Activated T-helper 1 cell treated with anti-CD3 and anti-CD28 coated beads, Interleukin-12 subunit alpha, Interleukin-12 subunit beta, Interleukin-2, Interleukin-4 antibody, amounts not matched to agents 30 ng/mL and 10 ng/mL and 1 ng/mL, durations not matched to agents 14 hours and 24 hours and 36 hours (primary cell): ENCODE measurements at regions not wholly inside any gene's neighbourhood (a gene's known extent, or its start where the extent isn't known, plus 50 kb on each side); places are given as distances from the start of the nearest gene placed in this dataset.

Experiments used
- DNase-seq: peaks from one replicate; pipeline ENCODE4 v3.0.0; 2021; ENCODE audit warnings: low spot score
- H3K27ac Mint-ChIP-seq: one replicate; pipeline ENCODE4 v1.8.0; 2021; ENCODE audit warnings: mild to moderate bottlenecking, mixed read lengths
- H3K27me3 Mint-ChIP-seq: one replicate; pipeline ENCODE4 v1.8.0; 2022; ENCODE audit warnings: mild to moderate bottlenecking, moderate library complexity, mixed read lengths; ENCODE audit not compliant: insufficient read depth
- H3K36me3 Mint-ChIP-seq: one replicate; pipeline ENCODE4 v1.8.0; 2021; ENCODE audit warnings: low read depth, mixed read lengths
- H3K4me1 Mint-ChIP-seq: one replicate; pipeline ENCODE4 v1.8.0; 2021; ENCODE audit warnings: low read depth, mixed read lengths
- H3K4me3 Mint-ChIP-seq: one replicate; pipeline ENCODE4 v1.8.0; 2021; ENCODE audit warnings: mild to moderate bottlenecking, moderate library complexity, mixed read lengths
- H3K9me3 Mint-ChIP-seq: one replicate; pipeline ENCODE4 v1.8.0; 2021; ENCODE audit warnings: mixed read lengths
- intact Hi-C: fragments of 100-400 bp; cut with micrococcal nuclease; formaldehyde crosslinking; loops from one replicate; pipeline ENCODE4 v1.15.1; 2024

DNA sequence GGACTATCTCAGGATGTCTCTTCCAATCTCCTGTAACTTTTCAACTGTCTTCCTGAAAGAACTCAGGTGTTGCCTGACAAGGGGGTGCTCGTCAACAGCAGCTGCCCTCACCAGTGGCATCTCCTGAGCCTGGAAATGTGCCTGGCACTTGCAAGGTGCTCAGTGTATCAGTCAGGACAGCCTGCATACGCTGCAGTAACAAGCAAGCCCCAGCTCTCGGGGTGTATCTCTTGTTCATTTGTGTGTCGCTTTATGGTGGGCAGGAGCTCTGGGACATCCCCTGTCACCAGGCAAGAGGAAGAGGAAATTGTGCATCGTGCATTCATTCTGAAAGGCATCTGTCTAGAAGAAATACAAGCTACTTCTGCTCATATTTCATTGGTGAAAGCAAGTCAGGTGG, 263.1 kb downstream of the DCDC2C start:
- Mint-ChIP-seq H3K27ac (no peak overlapping the region), H3K36me3 (no peaks in the 10 kb centered on the region), H3K27me3 (no peaks in the 10 kb centered on the region), H3K9me3 (no peaks in the 10 kb centered on the region), H3K4me1 (no peaks in the 10 kb centered on the region), H3K4me3 (no peak overlapping the region)
- intact Hi-C loops: no loop called here
- no peak for DNase-seq

DNA sequence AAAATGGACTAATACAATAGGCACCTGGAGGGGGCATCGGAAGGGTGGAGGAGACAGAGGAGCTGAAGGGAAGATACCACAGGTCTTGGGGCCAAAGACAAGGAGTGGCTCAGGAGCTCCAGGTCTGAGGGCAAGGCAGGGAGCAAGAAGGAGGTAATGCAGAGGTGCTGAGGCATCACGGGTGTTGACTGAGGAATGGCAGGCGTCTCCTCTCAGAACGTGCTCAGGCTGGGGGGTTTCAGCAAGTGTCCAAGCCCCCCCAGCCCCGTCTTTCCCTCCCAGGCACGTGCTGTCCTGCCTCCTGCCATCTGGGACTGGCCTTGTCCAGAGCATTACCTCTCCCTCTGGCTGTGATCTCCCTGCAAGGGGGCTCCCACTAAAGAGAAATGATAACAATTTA, 265.4 kb downstream of the DCDC2C start:
- Mint-ChIP-seq H3K36me3 (no peaks in the 10 kb centered on the region), H3K27ac (no peak overlapping the region), H3K4me3 (no peak overlapping the region), H3K27me3 (no peaks in the 10 kb centered on the region), H3K9me3 (no peaks in the 10 kb centered on the region), H3K4me1 (no peaks in the 10 kb centered on the region)
- intact Hi-C loops: no loop called here
- DNase-seq: no peak

DNA sequence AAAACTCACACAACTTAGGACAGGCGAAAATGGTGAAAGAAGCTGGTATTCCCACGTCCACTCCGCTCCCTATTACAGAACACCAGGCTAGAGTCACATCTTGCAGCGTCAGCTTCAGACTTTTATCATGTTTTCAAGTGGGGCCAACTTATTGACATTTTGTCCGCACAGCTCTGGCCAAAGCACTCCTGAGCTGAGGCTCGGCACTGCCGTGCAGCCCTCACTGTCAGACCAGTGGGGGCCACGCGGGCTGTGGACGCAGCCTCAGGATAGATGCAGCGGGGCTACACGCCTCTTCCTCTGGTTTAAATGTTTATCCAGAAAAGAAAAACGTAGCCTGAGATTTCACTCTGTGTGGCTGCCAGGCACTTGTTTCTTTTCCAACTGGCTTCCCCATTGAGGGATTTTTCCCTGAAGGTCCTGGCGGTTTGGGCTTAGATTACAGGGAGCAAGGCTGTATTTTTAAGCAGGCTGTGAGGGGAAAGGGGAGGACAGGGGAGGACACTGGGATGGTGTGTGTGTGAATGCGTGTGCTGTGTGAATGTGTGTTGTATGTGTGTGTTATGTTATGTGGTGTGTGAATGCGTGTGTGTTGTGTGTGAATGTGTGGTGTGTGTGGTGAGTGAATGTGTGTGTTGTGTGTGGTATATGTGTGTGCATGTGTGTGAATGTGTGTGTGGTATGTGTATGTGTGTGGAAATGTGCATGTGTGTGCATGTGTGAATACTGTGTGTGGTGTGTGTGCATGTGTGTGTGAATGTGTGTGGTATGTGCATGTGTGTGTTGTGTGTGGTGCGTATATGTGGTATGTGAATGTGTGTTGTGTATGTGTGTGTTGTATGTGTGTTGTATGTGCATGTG, 267.6 kb downstream of the DCDC2C start:
- no peaks in the 10 kb centered on the region for H3K4me1 Mint-ChIP-seq
- no peaks in the 10 kb centered on the region for H3K36me3 Mint-ChIP-seq
- no peak for DNase-seq
- H3K4me3 Mint-ChIP-seq: no peak overlapping the region
- H3K27ac Mint-ChIP-seq: no peak overlapping the region
- H3K9me3 Mint-ChIP-seq: no peaks in the 10 kb centered on the region
- no peaks in the 10 kb centered on the region for H3K27me3 Mint-ChIP-seq
- intact Hi-C loops: no loop called here

DNA sequence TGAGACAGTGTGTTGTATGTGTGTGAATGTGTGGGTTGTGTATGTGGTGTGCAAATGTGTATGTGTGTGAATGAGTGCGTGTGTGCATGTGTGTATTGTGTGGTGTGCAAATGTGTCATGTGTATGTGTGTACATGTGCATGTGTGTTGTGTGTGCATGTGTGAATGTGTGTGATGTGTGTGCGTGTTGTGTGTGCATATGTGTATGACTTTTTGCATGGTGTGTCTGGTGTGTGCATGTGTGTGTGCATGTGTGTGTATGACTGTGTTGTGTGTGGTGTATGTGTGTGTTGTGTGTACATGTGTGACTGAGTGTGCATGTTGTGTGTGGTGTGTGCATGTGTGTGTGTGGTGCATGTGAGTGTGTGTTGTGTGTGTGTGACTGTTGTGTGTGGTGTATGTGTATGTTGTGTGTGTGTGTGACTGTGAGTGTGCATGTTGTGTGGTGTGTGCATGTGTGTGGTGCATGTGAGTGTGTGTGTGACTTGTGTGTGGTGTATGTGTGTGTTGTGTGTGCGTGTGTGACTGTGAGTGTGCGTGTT, 268.3 kb downstream of the DCDC2C start:
- Mint-ChIP-seq H3K36me3 (no peaks in the 10 kb centered on the region), H3K27ac (no peak overlapping the region), H3K4me3 (no peak overlapping the region), H3K4me1 (no peaks in the 10 kb centered on the region), H3K27me3 (no peaks in the 10 kb centered on the region), H3K9me3 (no peaks in the 10 kb centered on the region)
- intact Hi-C loops: no loop called here
- DNase-seq: no peak

DNA sequence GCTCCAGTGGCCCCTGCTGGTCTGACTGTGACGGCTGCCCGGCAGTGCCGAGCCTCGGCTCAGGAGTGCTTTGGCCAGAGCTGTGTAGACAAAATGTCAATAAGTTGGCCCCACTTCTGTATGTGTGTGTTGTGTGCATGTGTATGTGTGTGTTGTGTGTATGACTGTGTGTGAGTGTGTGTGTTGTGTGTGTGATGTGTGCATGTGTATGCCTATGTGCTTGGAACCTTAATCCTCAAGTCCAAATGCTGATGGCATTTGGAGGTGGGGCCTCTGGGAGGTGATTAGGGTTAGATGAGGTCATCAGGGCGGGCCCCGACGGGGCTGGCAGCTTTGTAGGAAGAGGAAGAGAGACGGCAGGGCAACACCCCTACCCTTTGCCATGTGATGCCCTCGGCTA, 269.0 kb downstream of the DCDC2C start:
- H3K9me3 Mint-ChIP-seq: no peaks in the 10 kb centered on the region

DNA sequence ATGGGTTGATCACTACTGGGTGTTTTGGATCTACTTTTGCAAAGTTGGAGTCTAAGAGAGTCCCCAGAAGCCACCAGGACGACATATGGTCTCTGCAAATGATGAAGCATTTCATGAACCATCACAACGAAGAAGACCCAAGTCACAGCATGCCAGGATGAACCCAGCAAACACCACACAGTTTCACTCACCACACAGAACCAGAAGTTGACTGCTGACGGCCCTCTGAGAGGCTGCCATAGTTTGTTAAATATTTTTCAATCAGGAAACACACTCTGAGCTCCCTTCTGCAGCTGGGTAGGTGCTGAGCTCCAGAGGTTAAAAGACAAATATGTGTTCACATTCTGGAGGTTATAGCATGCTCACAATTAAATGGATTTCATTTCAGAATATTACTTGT, 271.4 kb downstream of the DCDC2C start:
- Mint-ChIP-seq H3K27me3 (no peaks in the 10 kb centered on the region), H3K4me1 (no peaks in the 10 kb centered on the region), H3K36me3 (no peaks in the 10 kb centered on the region), H3K9me3 (no peaks in the 10 kb centered on the region), H3K4me3 (no peak overlapping the region), H3K27ac (no peak overlapping the region)
- intact Hi-C loops: no loop called here
- DNase-seq: no peak

More for the DNA sequence above, 269.0 kb downstream of the DCDC2C start:
- intact Hi-C loops: no loop called here
- Mint-ChIP-seq H3K4me3 (no peak overlapping the region), H3K36me3 (no peaks in the 10 kb centered on the region), H3K4me1 (no peaks in the 10 kb centered on the region), H3K27me3 (no peaks in the 10 kb centered on the region), H3K27ac (no peak overlapping the region)
- no peak for DNase-seq

DNA sequence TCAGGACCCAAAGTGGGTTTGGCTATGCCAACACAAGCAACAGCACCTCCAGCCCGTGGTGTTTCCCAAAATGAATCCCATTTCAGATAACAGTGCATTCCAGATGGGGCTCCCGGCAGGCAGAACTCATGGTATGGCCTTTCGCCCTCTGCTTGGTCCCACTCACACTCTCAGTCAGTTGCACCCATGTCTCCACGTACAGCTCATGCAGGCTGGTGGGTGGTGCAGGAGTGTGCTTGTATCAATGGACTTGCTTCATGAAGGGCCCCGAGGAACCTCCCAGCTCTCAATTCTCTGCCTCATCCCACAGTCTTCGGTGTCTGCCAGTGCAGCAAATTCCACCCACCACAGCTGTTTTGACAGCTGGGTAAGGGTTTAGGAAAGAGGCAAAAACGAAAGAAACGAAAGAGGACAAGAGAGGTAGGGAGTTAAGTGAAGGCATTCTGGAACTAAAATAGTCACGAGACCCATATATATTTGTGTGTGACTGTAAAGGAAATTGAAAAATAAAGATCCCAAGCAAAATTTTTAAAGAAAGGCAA, 278.1 kb downstream of the DCDC2C start:
- intact Hi-C loops: no loop called here
- Mint-ChIP-seq H3K4me1 (no peaks in the 10 kb centered on the region), H3K9me3 (no peaks in the 10 kb centered on the region), H3K4me3 (no peak overlapping the region), H3K27me3 (peaks cover 2% of the 10 kb centered on the region), H3K36me3 (no peaks in the 10 kb centered on the region), H3K27ac (no peak overlapping the region)
- DNase-seq: no peak

DNA sequence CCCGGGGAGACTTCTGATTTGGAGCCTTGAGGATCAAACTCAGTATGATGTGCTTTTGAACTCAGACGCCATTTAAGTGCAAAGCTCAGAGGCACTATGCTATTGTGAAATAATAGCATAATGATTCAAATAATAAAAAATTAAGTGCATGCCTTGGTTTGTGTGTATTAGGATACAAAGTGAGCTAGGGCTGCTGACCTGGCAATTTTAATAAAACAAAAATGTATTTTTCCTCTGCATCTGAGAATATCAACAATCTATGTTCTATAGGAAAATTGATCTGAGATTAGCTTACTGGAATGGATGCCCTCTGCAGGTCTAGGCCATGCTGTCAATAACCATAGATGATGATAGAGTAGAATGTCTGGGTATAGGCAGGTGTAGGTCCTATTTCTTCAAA, 278.8 kb downstream of the DCDC2C start:
- Mint-ChIP-seq H3K27ac (no peak overlapping the region), H3K4me1 (no peaks in the 10 kb centered on the region), H3K36me3 (no peaks in the 10 kb centered on the region), H3K9me3 (no peaks in the 10 kb centered on the region), H3K4me3 (no peak overlapping the region), H3K27me3 (peaks cover 2% of the 10 kb centered on the region)
- no peak for DNase-seq
- intact Hi-C loops: no loop called here

DNA sequence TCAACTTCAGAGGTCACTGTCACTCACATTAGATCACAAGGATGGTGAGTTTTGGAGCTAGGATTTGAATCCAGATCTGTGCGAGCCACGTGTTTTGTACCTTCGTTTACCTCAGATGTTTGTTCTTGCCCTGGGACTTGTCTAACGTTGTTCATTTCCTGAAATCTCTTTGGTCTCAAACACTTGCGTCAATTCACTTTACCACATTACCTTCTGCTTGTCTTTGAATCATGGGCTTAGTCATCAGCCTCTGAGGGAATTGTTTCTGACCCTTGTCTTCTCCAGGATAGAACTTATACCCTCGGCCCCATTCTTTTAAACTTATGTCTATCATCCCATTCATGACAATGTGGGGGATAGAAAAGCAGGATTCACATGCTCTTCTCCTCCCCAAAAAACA, 282.7 kb downstream of the DCDC2C start:
- intact Hi-C loops: no loop called here
- Mint-ChIP-seq H3K27me3 (peaks cover 2% of the 10 kb centered on the region), H3K9me3 (peaks cover 6% of the 10 kb centered on the region), H3K27ac (no peak overlapping the region), H3K36me3 (no peaks in the 10 kb centered on the region), H3K4me3 (no peak overlapping the region), H3K4me1 (no peaks in the 10 kb centered on the region)
- DNase-seq: no peak

DNA sequence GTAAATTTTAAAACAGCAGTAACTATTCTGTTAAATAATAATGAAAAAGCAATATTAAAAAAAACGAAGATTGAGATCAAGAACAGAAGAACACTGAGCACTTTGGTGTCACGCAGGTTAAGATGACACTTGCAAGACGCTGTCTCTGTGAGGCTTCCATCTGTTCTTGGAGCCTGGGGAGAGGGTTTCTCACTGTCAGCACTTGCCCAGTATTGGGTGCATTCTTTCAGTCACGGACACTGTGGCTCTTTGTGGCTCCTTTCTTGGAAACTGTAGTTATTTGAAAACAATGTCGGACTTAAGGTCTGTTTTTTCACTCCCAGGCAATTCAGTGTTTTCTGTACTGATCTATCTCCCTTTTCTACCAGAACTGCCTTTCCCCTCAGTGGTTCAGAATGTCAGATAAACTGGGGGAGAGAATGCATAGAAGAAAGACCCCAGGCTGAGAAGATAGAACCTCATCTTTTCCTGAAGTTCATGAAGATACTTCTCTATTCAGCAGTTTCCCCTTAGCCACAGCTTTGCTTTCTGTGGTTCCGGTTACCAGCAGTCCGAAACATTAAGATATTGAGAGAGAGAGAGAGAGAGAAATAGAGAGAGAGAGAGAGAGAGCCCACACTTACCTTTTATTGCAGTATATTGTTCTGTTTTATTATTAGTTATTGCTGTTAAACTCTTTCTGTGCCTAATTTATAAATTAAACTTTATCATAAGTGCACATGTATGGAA, 283.3 kb downstream of the DCDC2C start:
- Mint-ChIP-seq H3K36me3 (no peaks in the 10 kb centered on the region), H3K4me1 (no peaks in the 10 kb centered on the region), H3K27ac (no peak overlapping the region), H3K4me3 (no peak overlapping the region), H3K27me3 (peaks cover 2% of the 10 kb centered on the region), H3K9me3 (peaks cover 11% of the 10 kb centered on the region)
- DNase-seq: no peak
- intact Hi-C loops: no loop called here

DNA sequence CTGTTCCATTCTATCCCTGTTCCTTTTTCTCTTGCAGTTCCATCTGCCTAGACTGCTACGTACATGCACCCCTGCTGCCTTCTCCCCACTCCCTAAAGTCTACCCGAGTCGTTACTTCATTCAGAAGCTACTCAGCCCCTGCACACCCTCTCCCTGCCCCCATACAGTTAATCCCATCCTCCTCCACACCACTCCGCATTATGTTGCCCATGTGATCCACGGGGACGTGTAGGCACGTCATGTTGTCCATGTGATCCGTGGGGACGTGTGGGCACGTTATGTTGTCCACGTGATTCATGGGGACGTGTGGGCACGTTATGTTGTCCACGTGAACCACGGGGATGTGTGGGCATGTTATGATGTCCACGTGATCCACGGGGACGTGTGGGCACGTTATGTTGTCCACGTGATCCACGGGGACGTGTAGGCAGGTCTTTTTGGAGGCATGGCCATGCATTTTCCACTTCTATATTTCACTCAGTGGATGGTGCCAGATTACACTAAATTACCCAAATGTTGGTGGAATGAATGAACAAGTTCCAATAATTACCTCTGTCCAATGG, 299.5 kb downstream of the DCDC2C start:
- Mint-ChIP-seq H3K9me3 (no peaks in the 10 kb centered on the region), H3K4me3 (no peak overlapping the region), H3K27me3 (no peaks in the 10 kb centered on the region), H3K36me3 (no peaks in the 10 kb centered on the region), H3K4me1 (no peaks in the 10 kb centered on the region), H3K27ac (no peak overlapping the region)
- DNase-seq: no peak
- intact Hi-C loops: no loop called here

DNA sequence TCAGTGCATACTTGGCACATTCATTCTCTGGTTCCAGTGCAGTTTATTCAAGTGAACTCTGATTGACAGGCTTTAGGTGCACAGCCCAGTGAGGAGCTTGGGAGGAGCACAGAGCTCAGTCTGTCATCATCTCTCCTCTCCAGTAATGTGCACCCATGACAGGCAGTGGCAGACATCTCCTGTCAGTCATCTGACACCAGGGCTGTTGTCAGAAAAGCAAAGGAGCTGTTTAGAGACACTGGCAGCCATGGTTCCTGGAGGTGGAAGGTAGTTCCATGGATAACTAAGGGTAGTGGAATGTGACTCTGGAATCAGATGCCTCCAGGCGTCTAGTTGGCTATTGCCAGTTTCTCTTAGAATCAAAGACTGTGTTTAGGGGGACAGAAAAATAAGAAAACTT, 308.8 kb downstream of the DCDC2C start:
- Mint-ChIP-seq H3K9me3 (peaks cover 8% of the 10 kb centered on the region), H3K27ac (no peak overlapping the region), H3K4me1 (no peaks in the 10 kb centered on the region), H3K27me3 (no peaks in the 10 kb centered on the region), H3K4me3 (no peak overlapping the region), H3K36me3 (no peaks in the 10 kb centered on the region)
- intact Hi-C loops: no loop called here
- no peak for DNase-seq

DNA sequence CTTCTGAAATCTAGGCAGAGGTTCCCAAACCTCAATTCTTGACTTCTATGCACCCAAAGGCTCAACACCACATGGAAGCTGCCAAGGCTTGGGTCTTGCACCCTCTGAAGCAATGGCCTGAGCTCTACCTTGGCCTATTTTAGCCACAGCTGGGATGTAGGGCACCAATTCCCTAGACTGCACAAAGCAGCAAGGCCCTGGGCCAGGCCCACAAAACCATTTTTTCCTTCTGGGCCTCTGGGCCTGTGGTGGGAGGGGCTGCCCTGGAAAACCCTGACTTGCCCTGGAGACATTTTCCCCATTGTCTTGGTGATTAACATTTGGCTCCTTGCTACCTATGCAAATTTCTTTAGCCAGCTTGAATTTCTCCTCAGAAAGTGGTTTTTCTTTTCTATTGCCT, 315.2 kb downstream of the DCDC2C start:
- H3K9me3 Mint-ChIP-seq: peaks cover 3% of the 10 kb centered on the region

More for the DNA sequence above, 315.2 kb downstream of the DCDC2C start:
- H3K36me3 Mint-ChIP-seq: no peaks in the 10 kb centered on the region
- no peak overlapping the region for H3K27ac Mint-ChIP-seq
- DNase-seq: no peak
- H3K4me1 Mint-ChIP-seq: no peaks in the 10 kb centered on the region
- intact Hi-C loops: no loop called here
- no peak overlapping the region for H3K4me3 Mint-ChIP-seq
- no peaks in the 10 kb centered on the region for H3K27me3 Mint-ChIP-seq
